Body of pancreas (tissue), 4 donors: ENCODE measurements at regions not wholly inside any gene's neighbourhood (a gene's known extent, or its start where the extent isn't known, plus 50 kb on each side); places are given as distances from the start of the nearest gene placed in this dataset.

Experiments
- CTCF ChIP-seq, 7 experiments: fragments of 450-650 bp in 4 of 7; fragments of 200-600 bp in 3 of 7; sonication (generic) in 3 of 7; IDR thresholded peaks; one replicate each; pipeline ENCODE4 v1.5.1; 2016 to 2019; ENCODE audit warnings: antibody characterized with exemption in 7 of 7
- POLR2A ChIP-seq, 3 donors: fragments of 450-650 bp; IDR thresholded peaks; one replicate each; pipeline ENCODE4 v1.6.1; 2016; ENCODE audit warnings: antibody characterized with exemption in 3 of 3, mild to moderate bottlenecking in 2 of 3

- no peak for TF ChIP-seq POLR2A (IDR thresholded peaks at IDR 0.05)
- TF ChIP-seq CTCF (IDR thresholded peaks at IDR 0.05) = no peak
These were observed 370.1 kb downstream of the NR2F2 start for GRCh38 chr15:96700555-96700954.
